ENCODE measurements at regions not wholly inside any gene's neighbourhood (a gene's known extent, or its start where the extent isn't known, plus 50 kb on each side); places are given as distances from the start of the nearest gene placed in this dataset.

DNA sequence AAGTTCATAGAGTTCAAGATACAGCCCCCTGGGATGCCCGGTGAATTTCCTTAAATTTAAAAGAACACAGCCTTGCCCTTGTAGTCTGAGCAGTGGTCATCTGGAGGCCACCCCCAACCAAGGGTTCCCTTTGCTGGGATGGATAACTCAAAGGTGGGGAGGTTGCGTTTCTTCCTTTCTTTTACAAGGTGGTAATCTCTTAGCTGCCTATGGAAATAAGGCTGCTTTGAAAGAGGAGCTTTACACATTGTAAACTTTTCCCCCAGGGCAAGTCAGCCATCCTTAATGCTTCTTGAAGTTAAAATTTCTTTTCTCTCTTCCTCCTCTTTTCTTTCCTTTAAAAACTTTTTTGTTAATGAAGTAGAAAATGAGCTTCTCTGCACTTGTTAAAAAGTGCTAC is 71.2 kb upstream of the PRDM1 start:
- TF ChIP-seq YY1 (IDR thresholded peaks at IDR 0.05) = no peak
- no peak for TF ChIP-seq SP1 (IDR thresholded peaks at IDR 0.05)
- no peak for TF ChIP-seq HNF4A (conservative IDR thresholded peaks at IDR 0.05)
- TF ChIP-seq JUND (IDR thresholded peaks at IDR 0.05) = no peak
- no peak for TF ChIP-seq TAF1 (conservative IDR thresholded peaks at IDR 0.05)
- TF ChIP-seq RXRA (IDR thresholded peaks at IDR 0.05) = no peak
- TF ChIP-seq, protein P1, sequence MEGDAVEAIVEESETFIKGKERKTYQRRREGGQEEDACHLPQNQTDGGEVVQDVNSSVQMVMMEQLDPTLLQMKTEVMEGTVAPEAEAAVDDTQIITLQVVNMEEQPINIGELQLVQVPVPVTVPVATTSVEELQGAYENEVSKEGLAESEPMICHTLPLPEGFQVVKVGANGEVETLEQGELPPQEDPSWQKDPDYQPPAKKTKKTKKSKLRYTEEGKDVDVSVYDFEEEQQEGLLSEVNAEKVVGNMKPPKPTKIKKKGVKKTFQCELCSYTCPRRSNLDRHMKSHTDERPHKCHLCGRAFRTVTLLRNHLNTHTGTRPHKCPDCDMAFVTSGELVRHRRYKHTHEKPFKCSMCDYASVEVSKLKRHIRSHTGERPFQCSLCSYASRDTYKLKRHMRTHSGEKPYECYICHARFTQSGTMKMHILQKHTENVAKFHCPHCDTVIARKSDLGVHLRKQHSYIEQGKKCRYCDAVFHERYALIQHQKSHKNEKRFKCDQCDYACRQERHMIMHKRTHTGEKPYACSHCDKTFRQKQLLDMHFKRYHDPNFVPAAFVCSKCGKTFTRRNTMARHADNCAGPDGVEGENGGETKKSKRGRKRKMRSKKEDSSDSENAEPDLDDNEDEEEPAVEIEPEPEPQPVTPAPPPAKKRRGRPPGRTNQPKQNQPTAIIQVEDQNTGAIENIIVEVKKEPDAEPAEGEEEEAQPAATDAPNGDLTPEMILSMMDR (IDR thresholded peaks at IDR 0.05; ENCODE audit: low read depth, low read length, missing input control) = no peak
- TF ChIP-seq HNF4G (IDR thresholded peaks at IDR 0.05) = no peak
- TF ChIP-seq ZBTB33 (IDR thresholded peaks at IDR 0.05) = no peak
- no peak for TF ChIP-seq FOXA2 (IDR thresholded peaks at IDR 0.05)
- TF ChIP-seq GABPA (IDR thresholded peaks at IDR 0.05 in 1 of 2, conservative IDR thresholded peaks at IDR 0.05 in 1 of 2) = no peak
- TF ChIP-seq, protein P2, sequence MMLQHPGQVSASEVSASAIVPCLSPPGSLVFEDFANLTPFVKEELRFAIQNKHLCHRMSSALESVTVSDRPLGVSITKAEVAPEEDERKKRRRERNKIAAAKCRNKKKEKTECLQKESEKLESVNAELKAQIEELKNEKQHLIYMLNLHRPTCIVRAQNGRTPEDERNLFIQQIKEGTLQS (IDR thresholded peaks at IDR 0.05) = no peak
- TF ChIP-seq NR2F2 (IDR thresholded peaks at IDR 0.05) = no peak
- Histone ChIP-seq H3K36me3 (ENCODE audit: control insufficient read depth in 4 of 4, insufficient read depth in 3 of 4, low read depth in 1 of 4, low read length in 3 of 4) (peaks cover 0 to 2% (median 0%) of the 10 kb centered on the region in 4 donors), H3K27ac (ENCODE audit: low read depth in 1 of 2, low read length in 2 of 2) (no peak overlapping the region), H3K9me3 (ENCODE audit: control insufficient read depth in 4 of 4, low read length in 3 of 4) (no peaks in the 10 kb centered on the region), H3K9ac (ENCODE audit: low read depth in 1 of 2, low read length in 2 of 2) (no peak overlapping the region), H3K4me3 (ENCODE audit: low read depth in 1 of 3, low read length in 3 of 3) (no peak overlapping the region), H3K4me1 (ENCODE audit: control insufficient read depth in 4 of 4, insufficient read depth in 4 of 4, low read length in 3 of 4) (no peaks in the 10 kb centered on the region), H3K27me3 (ENCODE audit: control insufficient read depth in 4 of 4, insufficient read depth in 4 of 4, low read length in 3 of 4) (no peaks in the 10 kb centered on the region)
- whole genome bisulfite sequencing = 50% methylated on average over 2 of the region's 2 CpGs
- no peak for DNase-seq (ENCODE audit: low spot score)

GRCh38 chr6:106011476-106011875 is 74.7 kb upstream of the PRDM1 start:
- Histone ChIP-seq H3K27me3 (ENCODE audit: control insufficient read depth in 4 of 4, insufficient read depth in 4 of 4, low read length in 3 of 4) (peaks cover 0 to 7% (median 2%) of the 10 kb centered on the region in 4 donors), H3K9ac (ENCODE audit: low read depth in 1 of 2, low read length in 2 of 2) (no peak overlapping the region), H3K4me1 (ENCODE audit: control insufficient read depth in 4 of 4, insufficient read depth in 4 of 4, low read length in 3 of 4) (no peaks in the 10 kb centered on the region), H3K27ac (ENCODE audit: low read depth in 1 of 2, low read length in 2 of 2) (no peak overlapping the region), H3K4me3 (ENCODE audit: low read depth in 1 of 3, low read length in 3 of 3) (no peak overlapping the region), H3K36me3 (ENCODE audit: control insufficient read depth in 4 of 4, insufficient read depth in 3 of 4, low read depth in 1 of 4, low read length in 3 of 4) (no peaks in the 10 kb centered on the region), H3K9me3 (ENCODE audit: control insufficient read depth in 4 of 4, low read length in 3 of 4) (no peaks in the 10 kb centered on the region)
- WGBS = 96% methylated on average over 6 of the region's 6 CpGs
- no peak for TF ChIP-seq EGR1 (IDR thresholded peaks at IDR 0.05; ENCODE audit: low read depth in 2 of 2)
- TF ChIP-seq, protein P2 (IDR thresholded peaks at IDR 0.05) = no peak
- DNase-seq (ENCODE audit: low spot score) = no peak

DNA sequence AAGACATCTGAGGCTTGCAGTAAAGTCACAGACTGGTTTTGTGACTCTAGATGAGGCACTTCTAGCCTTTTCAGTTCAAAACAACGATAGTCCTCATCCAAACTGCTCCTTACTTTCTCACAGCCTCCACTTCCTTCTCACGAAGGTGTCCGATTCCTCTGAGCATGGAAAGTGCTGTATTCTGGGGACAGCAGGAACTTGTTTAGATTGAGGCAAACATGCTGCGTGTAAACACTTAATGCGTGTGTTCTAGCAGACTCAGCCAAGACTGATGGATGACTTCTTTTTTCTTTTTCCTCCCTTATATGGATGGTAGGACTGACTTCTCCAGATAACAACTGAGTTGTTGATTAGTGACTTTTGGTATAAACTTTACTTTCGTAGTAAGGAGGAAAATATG is 80.2 kb upstream of the PRDM1 start:
- Histone ChIP-seq H3K4me3 (ENCODE audit: low read depth in 1 of 3, low read length in 3 of 3) (no peak overlapping the region), H3K36me3 (ENCODE audit: control insufficient read depth in 4 of 4, insufficient read depth in 3 of 4, low read depth in 1 of 4, low read length in 3 of 4) (no peaks in the 10 kb centered on the region), H3K9me3 (ENCODE audit: control insufficient read depth in 4 of 4, low read length in 3 of 4) (no peaks in the 10 kb centered on the region), H3K27ac (ENCODE audit: low read depth in 1 of 2, low read length in 2 of 2) (no peak overlapping the region), H3K27me3 (ENCODE audit: control insufficient read depth in 4 of 4, insufficient read depth in 4 of 4, low read length in 3 of 4) (peaks cover 0 to 9% (median 4%) of the 10 kb centered on the region in 4 donors), H3K9ac (ENCODE audit: low read depth in 1 of 2, low read length in 2 of 2) (no peak overlapping the region), H3K4me1 (ENCODE audit: control insufficient read depth in 4 of 4, insufficient read depth in 4 of 4, low read length in 3 of 4) (no peaks in the 10 kb centered on the region)
- WGBS = 47% methylated on average over 6 of the region's 6 CpGs
- no peak for DNase-seq (ENCODE audit: low spot score)
- TF ChIP-seq MAX (IDR thresholded peaks at IDR 0.05) = no peak
- TF ChIP-seq SP1 (IDR thresholded peaks at IDR 0.05) = no peak
- TF ChIP-seq REST (IDR thresholded peaks at IDR 0.05) = no peak
- TF ChIP-seq NR2F2 (IDR thresholded peaks at IDR 0.05) = no peak
- TF ChIP-seq, protein P2 (IDR thresholded peaks at IDR 0.05) = no peak
- no peak for TF ChIP-seq RAD21 (IDR thresholded peaks at IDR 0.05)
- no peak for TF ChIP-seq EGR1 (IDR thresholded peaks at IDR 0.05; ENCODE audit: low read depth in 2 of 2)
- no peak for TF ChIP-seq FOXA1 (IDR thresholded peaks at IDR 0.05)
- no peak for TF ChIP-seq TAF1 (conservative IDR thresholded peaks at IDR 0.05)
- TF ChIP-seq HNF4A (conservative IDR thresholded peaks at IDR 0.05) = no peak
- TF ChIP-seq HNF4G (IDR thresholded peaks at IDR 0.05) = no peak
